H1 (cell line): ENCODE measurements at regions not wholly inside any gene's neighbourhood (a gene's known extent, or its start where the extent isn't known, plus 50 kb on each side); places are given as distances from the start of the nearest gene placed in this dataset.

ENCODE experiments used
- EP300 ChIP-seq, 2 experiments: IDR thresholded peaks; 1 replicate in 1 of 2; 2 replicates in 1 of 2; pipeline ENCODE4 v1.6.1; 2011 to 2012; ENCODE audit warnings: low read depth in 2 of 2, low read length in 2 of 2, mild to moderate bottlenecking in 2 of 2, borderline replicate concordance in 1 of 2, inconsistent platforms in 1 of 2, moderate library complexity in 1 of 2
- JUND ChIP-seq: IDR thresholded peaks from 2 replicates; pipeline ENCODE4 v1.6.1; 2011; ENCODE audit warnings: mild to moderate bottlenecking, improper control_type of control experiment, low read length
- KDM5A ChIP-seq: fragments of 200-600 bp; IDR thresholded peaks from 2 replicates; pipeline ENCODE4 v1.7.1; 2012; ENCODE audit warnings: mild to moderate bottlenecking, low read length, inconsistent platforms, mixed read lengths
- MAFK ChIP-seq: IDR thresholded peaks from 2 replicates; pipeline ENCODE4 v1.6.1; 2012; ENCODE audit warnings: low read depth, mild to moderate bottlenecking, improper control_type of control experiment, low read length
- POLR2A ChIP-seq, 2 experiments: IDR thresholded peaks; 1 replicate in 1 of 2; 2 replicates in 1 of 2; pipeline ENCODE4 v1.6.1; 2011; ENCODE audit warnings: low read depth in 2 of 2, low read length in 2 of 2, mild to moderate bottlenecking in 2 of 2; ENCODE audit errors: control extremely low read depth in 1 of 2
- POLR2AphosphoS5 ChIP-seq: IDR thresholded peaks from 2 replicates; pipeline ENCODE4 v1.6.1; 2011; ENCODE audit warnings: low read depth, low read length
- RFX5 ChIP-seq: IDR thresholded peaks from 2 replicates; pipeline ENCODE4 v1.6.1; 2011; ENCODE audit warnings: low read depth, low read length, improper control_type of control experiment, borderline replicate concordance
- TAF1 ChIP-seq: IDR thresholded peaks from 2 replicates; pipeline ENCODE4 v1.6.1; 2011; ENCODE audit warnings: mild to moderate bottlenecking, low read depth, low read length
- USF2 ChIP-seq: IDR thresholded peaks from 2 replicates; pipeline ENCODE4 v1.6.1; 2011; ENCODE audit warnings: low read length, improper control_type of control experiment
- ZNF274 ChIP-seq: IDR thresholded peaks from 2 replicates; pipeline ENCODE4 v1.7.0; 2012; ENCODE audit warnings: low read length, borderline replicate concordance; ENCODE audit errors: extremely low read depth
- TF ChIP-seq, protein P1 (sequence below), 3 experiments: IDR thresholded peaks; 1 replicate in 2 of 3; 2 replicates in 1 of 3; pipeline versions ENCODE4 v1.5.1 to v1.6.1; 2011; ENCODE audit warnings: low read length in 3 of 3, mild to moderate bottlenecking in 3 of 3, inconsistent platforms in 2 of 3, low read depth in 1 of 3, moderate library complexity in 1 of 3; ENCODE audit not compliant: insufficient read depth in 1 of 3; ENCODE audit errors: control extremely low read depth in 1 of 3

- TF ChIP-seq, protein P1, sequence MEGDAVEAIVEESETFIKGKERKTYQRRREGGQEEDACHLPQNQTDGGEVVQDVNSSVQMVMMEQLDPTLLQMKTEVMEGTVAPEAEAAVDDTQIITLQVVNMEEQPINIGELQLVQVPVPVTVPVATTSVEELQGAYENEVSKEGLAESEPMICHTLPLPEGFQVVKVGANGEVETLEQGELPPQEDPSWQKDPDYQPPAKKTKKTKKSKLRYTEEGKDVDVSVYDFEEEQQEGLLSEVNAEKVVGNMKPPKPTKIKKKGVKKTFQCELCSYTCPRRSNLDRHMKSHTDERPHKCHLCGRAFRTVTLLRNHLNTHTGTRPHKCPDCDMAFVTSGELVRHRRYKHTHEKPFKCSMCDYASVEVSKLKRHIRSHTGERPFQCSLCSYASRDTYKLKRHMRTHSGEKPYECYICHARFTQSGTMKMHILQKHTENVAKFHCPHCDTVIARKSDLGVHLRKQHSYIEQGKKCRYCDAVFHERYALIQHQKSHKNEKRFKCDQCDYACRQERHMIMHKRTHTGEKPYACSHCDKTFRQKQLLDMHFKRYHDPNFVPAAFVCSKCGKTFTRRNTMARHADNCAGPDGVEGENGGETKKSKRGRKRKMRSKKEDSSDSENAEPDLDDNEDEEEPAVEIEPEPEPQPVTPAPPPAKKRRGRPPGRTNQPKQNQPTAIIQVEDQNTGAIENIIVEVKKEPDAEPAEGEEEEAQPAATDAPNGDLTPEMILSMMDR (IDR thresholded peaks at IDR 0.05; ENCODE audit: control extremely low read depth in 1 of 3, insufficient read depth in 1 of 3, low read depth in 1 of 3, low read length in 3 of 3): no peak
- TF ChIP-seq TAF1 (no peak), EP300 (IDR thresholded peaks at IDR 0.05; ENCODE audit: borderline replicate concordance in 1 of 2, low read depth in 2 of 2, low read length in 2 of 2) (no peak), KDM5A (no peak), POLR2A (IDR thresholded peaks at IDR 0.05; ENCODE audit: control extremely low read depth in 1 of 2, low read depth in 2 of 2, low read length in 2 of 2) (no peak), ZNF274 (no peak), RFX5 (no peak), USF2 (no peak), POLR2AphosphoS5 (no peak), JUND (no peak), MAFK (no peak)
These were observed 324.8 kb downstream of the PRELID2 start for GRCh38 chr5:145510324-145510723.
